Immature natural killer cell (primary cell): ENCODE measurements at regions not wholly inside any gene's neighbourhood (a gene's known extent, or its start where the extent isn't known, plus 50 kb on each side); places are given as distances from the start of the nearest gene placed in this dataset.
"Not testable (repeated sequence)": the region's sequence is repeated elsewhere in the genome, so short reads cannot be mapped to it uniquely, and the experiment has no call there.

Experiments
- DNase-seq, 3 donors: peaks; one replicate each; pipeline ENCODE4 v3.0.0; 2022; ENCODE audit warnings: mixed read lengths in 1 of 3
- H3K27ac Mint-ChIP-seq, 6 donors: one replicate each; pipeline ENCODE4 v1.8.0; 2020; ENCODE audit warnings: mixed read lengths in 6 of 6, mild to moderate bottlenecking in 5 of 6, inconsistent platforms in 4 of 6, moderate library complexity in 3 of 6
- H3K27me3 Mint-ChIP-seq, 3 donors: one replicate each; pipeline ENCODE4 v1.8.0; 2020 to 2021; ENCODE audit warnings: low read depth in 3 of 3, mild to moderate bottlenecking in 3 of 3, mixed read lengths in 3 of 3, moderate library complexity in 3 of 3, inconsistent platforms in 1 of 3
- H3K36me3 Mint-ChIP-seq, 3 donors: one replicate each; pipeline ENCODE4 v1.8.0; 2020; ENCODE audit warnings: mixed read lengths in 3 of 3, inconsistent platforms in 2 of 3, mild to moderate bottlenecking in 2 of 3
- H3K4me1 Mint-ChIP-seq, 2 donors: one replicate each; pipeline ENCODE4 v1.8.0; 2020; ENCODE audit warnings: inconsistent platforms in 2 of 2, mild to moderate bottlenecking in 2 of 2, mixed read lengths in 2 of 2, moderate library complexity in 1 of 2
- H3K4me3 Mint-ChIP-seq, 5 donors: one replicate each; pipeline ENCODE4 v1.8.0; 2020; ENCODE audit warnings: mild to moderate bottlenecking in 5 of 5, mixed read lengths in 5 of 5, inconsistent platforms in 3 of 5, moderate library complexity in 3 of 5
- H3K9me3 Mint-ChIP-seq, 6 donors: one replicate each; pipeline ENCODE4 v1.8.0; 2020; ENCODE audit warnings: mild to moderate bottlenecking in 6 of 6, mixed read lengths in 6 of 6, inconsistent platforms in 4 of 6, moderate library complexity in 3 of 6

- H3K27ac Mint-ChIP-seq, H3K27me3 Mint-ChIP-seq, H3K36me3 Mint-ChIP-seq, H3K4me1 Mint-ChIP-seq, H3K4me3 Mint-ChIP-seq, DNase-seq, H3K9me3 Mint-ChIP-seq: not testable (repeated sequence)
Measured at GRCh38 chr9:40196803-40197202, 841.3 kb downstream of the SPATA31A1 start.

DNA sequence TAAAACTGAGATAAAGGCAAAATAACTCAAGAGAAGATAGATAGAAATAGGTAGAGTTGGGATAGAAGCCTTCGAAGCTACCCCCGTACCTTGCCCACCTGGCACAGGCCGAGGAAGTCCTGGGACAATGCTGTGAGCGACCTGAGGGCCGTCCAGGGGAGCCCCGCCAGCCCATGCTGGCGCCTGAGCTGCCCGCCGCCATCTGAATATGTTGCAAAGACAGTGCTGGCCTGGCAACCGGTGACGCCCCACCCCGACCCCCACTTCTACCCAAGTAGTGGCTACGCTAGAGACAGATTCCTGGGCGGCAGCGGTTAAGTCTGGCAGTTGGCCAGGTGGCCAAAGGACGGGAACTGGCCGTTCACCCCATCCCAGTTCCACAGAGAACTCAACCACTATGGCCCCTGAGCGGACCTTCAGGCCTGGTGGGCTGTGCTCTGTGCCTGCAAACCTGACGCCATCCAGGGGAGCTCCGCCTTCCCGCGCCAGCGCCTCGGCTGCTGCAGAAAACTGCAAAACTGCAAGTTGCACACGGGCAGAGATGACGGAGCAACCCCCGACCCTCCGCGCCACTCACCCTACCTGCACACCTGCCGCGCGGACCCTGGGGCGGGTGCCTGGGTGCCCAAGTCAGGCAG lies 866.2 kb downstream of the SPATA31A1 start:
- H3K36me3 Mint-ChIP-seq, H3K9me3 Mint-ChIP-seq, H3K27ac Mint-ChIP-seq, H3K4me3 Mint-ChIP-seq, H3K4me1 Mint-ChIP-seq, DNase-seq, H3K27me3 Mint-ChIP-seq: not testable (repeated sequence)

DNA sequence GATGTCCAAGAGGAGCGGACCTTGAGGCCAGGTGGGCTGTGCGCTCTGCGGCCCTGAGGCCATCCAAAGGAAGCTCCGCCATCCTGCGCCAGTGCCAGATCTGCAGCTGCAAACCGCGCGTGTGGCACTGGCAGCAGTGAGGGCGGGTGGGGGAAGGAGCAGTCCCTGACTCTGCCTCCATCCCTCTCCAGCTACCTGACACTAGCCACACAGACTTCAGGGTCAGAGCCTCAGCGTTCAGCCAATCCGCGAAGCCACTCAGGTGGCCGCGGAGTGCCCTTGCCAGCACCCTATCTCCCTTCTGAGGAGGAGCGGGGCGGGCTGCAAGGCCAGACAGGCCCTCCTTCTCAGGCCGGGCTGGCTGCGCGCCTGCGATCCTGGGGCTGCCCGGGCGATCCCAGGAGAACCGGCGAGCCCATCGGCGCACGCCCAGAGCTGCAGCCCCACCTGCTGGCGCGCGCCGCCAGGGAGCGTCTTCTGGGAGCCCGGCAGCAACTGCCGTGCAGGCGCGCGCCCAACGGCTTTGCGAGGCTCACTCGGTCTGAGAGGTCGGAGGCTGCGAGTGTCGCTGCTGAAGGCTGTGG lies 867.2 kb downstream of the SPATA31A1 start:
- not testable (repeated sequence) for H3K9me3 Mint-ChIP-seq, H3K27ac Mint-ChIP-seq, H3K36me3 Mint-ChIP-seq, H3K4me1 Mint-ChIP-seq, H3K27me3 Mint-ChIP-seq
- peak in 1 of 3 donors; percentile 5 for DNase-seq
- H3K4me3 Mint-ChIP-seq: peak overlapping the region in 1 of 5 donors; percentile 33

DNA sequence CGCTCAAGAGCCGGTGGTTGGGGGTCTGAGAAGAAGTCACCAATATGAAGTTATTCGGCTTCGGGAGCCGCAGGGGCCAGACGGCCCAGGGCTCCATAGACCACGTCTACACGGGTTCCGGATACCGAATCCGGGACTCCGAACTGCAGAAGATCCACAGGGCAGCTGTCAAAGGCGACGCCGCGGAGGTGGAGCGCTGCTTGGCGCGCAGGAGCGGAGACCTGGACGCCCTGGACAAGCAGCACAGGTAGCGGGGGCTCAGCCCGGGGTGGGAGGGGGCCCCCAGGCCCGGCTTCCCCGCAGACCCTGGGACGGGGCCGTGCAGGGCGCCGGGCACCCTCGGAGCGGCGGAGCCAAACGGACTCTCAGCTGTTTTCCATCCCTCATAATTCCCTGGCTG lies 867.9 kb downstream of the SPATA31A1 start:
- H3K4me3 Mint-ChIP-seq, H3K9me3 Mint-ChIP-seq, H3K27ac Mint-ChIP-seq, H3K27me3 Mint-ChIP-seq, H3K4me1 Mint-ChIP-seq, H3K36me3 Mint-ChIP-seq: not testable (repeated sequence)
- peak in 1 of 3 donors; percentile 0 for DNase-seq
